ENCODE measurements at regions not wholly inside any gene's neighbourhood (a gene's known extent, or its start where the extent isn't known, plus 50 kb on each side); places are given as distances from the start of the nearest gene placed in this dataset.

DNA sequence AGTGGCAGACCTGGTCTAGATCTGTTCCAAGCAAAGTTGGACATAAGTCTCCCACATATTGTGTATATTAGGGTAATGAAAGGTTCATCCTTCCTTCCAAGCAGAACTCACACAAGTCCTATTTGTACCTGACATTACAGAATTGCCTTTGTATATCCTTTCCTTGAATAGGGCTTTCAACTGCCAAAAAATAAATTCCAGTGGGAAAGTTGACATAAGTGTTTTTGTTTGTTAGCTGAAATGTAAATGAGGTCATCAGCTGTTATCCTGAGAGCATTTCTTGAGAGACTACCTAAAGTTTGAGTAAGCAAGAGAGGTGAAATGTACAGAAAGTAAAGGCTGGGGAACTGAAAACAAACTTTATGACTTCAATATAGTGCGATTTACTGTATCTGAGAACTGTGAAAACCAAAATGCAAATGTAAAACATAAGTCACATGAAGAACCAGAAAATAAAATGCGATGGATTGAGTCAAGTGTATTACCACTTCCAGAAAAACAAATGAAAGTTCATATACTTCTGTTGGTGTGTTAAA, 527.3 kb upstream of the SEMA3D start:
- Histone ChIP-seq H3K9me3 (no peaks in the 10 kb centered on the region), H3K36me3 (no peaks in the 10 kb centered on the region), H3K27ac (no peak overlapping the region), H3K4me1 (no peaks in the 10 kb centered on the region), H3K4me3 (no peak overlapping the region), H3K27me3 (no peaks in the 10 kb centered on the region)
- in situ Hi-C loops (cut with MboI; ENCODE audit: low pct_ligation_motif_present in 1 of 4, low pct_unique_long_range_greater_than_20kb in 1 of 4, low sequenced_read_pairs in 3 of 4) = no loop called here
- WGBS, 2 donors (ENCODE audit: low coverage in 1 of 2) = 84 to 88% methylated on average over 1 to 2 of the region's 2 CpGs
- TF ChIP-seq POLR2AphosphoS5 (IDR thresholded peaks at IDR 0.05) (no peak), POLR2A (IDR thresholded peaks at IDR 0.05) (no peak), EP300 (IDR thresholded peaks at IDR 0.05; ENCODE audit: low read depth) (no peak)
- TF ChIP-seq, protein P1, sequence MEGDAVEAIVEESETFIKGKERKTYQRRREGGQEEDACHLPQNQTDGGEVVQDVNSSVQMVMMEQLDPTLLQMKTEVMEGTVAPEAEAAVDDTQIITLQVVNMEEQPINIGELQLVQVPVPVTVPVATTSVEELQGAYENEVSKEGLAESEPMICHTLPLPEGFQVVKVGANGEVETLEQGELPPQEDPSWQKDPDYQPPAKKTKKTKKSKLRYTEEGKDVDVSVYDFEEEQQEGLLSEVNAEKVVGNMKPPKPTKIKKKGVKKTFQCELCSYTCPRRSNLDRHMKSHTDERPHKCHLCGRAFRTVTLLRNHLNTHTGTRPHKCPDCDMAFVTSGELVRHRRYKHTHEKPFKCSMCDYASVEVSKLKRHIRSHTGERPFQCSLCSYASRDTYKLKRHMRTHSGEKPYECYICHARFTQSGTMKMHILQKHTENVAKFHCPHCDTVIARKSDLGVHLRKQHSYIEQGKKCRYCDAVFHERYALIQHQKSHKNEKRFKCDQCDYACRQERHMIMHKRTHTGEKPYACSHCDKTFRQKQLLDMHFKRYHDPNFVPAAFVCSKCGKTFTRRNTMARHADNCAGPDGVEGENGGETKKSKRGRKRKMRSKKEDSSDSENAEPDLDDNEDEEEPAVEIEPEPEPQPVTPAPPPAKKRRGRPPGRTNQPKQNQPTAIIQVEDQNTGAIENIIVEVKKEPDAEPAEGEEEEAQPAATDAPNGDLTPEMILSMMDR (IDR thresholded peaks at IDR 0.05) = no peak
- intact Hi-C loops (cut with DNase I; ENCODE audit: low total_unique reads) = no loop called here
- DNase-seq = no peak

DNA sequence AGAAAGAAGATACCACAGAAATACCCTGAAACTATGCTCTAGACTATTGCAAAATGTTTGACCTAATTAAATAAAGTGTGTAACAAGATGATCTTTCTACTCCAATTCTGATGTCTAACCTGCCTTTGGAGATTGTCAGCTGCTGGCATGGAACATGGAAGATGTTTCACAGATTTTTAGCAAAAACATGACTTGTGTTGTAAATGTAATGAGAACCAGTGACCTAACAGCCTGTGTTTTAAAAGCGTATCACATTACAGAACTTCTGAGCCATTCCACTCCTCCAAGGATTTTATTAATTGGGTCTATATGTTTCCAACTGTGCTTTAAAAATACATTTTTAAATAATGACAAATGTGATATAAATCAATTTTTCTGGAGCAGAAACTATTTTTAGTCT, 526.3 kb upstream of the SEMA3D start:
- intact Hi-C loops (cut with DNase I; ENCODE audit: low total_unique reads) = no loop called here
- Histone ChIP-seq H3K27me3 (no peaks in the 10 kb centered on the region), H3K4me3 (no peak overlapping the region), H3K27ac (no peak overlapping the region), H3K36me3 (no peaks in the 10 kb centered on the region), H3K9me3 (no peaks in the 10 kb centered on the region), H3K4me1 (no peaks in the 10 kb centered on the region)
- DNase-seq = no peak
- in situ Hi-C loops (cut with MboI; ENCODE audit: low pct_ligation_motif_present in 1 of 4, low pct_unique_long_range_greater_than_20kb in 1 of 4, low sequenced_read_pairs in 3 of 4) = no loop called here
- 94% methylated on average over 1 of the region's 1 CpG; no CpG with 5 or more reads in 1 of the 2 donors for WGBS, 2 donors (ENCODE audit: low coverage in 1 of 2)
- TF ChIP-seq POLR2A (IDR thresholded peaks at IDR 0.05) (no peak), POLR2AphosphoS5 (IDR thresholded peaks at IDR 0.05) (no peak), EP300 (IDR thresholded peaks at IDR 0.05; ENCODE audit: low read depth) (no peak)
- TF ChIP-seq, protein P1 (IDR thresholded peaks at IDR 0.05) = no peak

DNA sequence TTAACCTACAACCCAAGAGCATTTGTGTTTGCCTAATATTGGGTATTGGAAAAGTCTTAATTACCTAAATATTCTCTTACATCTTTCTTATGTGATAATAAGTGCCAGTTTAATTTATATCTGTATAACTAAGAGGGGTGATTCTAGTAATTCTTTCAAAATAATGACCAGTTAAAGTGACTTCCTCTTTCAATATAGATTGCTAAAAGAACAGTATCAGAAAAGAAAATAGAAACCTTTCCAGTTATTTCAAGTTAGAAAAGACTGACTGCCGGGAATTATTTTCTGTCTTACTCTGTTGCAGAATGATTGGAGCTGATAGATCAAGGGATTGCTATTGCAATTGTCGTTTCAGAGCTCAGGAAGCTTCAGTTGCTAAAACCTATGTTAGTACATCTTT, 525.0 kb upstream of the SEMA3D start:
- Histone ChIP-seq H3K9me3 (no peaks in the 10 kb centered on the region), H3K27me3 (no peaks in the 10 kb centered on the region), H3K4me3 (no peak overlapping the region), H3K27ac (no peak overlapping the region), H3K4me1 (no peaks in the 10 kb centered on the region), H3K36me3 (no peaks in the 10 kb centered on the region)
- no peak for DNase-seq
- in situ Hi-C loops (cut with MboI; ENCODE audit: low pct_ligation_motif_present in 1 of 4, low pct_unique_long_range_greater_than_20kb in 1 of 4, low sequenced_read_pairs in 3 of 4) = no loop called here
- 60 to 68% methylated on average over 2 of the region's 2 CpGs for WGBS, 2 donors (ENCODE audit: low coverage in 1 of 2)
- intact Hi-C loops (cut with DNase I; ENCODE audit: low total_unique reads) = no loop called here
- TF ChIP-seq, protein P1 (IDR thresholded peaks at IDR 0.05) = no peak
- TF ChIP-seq EP300 (IDR thresholded peaks at IDR 0.05; ENCODE audit: low read depth) = no peak
- no peak for TF ChIP-seq POLR2AphosphoS5 (IDR thresholded peaks at IDR 0.05)
- no peak for TF ChIP-seq POLR2A (IDR thresholded peaks at IDR 0.05)

DNA sequence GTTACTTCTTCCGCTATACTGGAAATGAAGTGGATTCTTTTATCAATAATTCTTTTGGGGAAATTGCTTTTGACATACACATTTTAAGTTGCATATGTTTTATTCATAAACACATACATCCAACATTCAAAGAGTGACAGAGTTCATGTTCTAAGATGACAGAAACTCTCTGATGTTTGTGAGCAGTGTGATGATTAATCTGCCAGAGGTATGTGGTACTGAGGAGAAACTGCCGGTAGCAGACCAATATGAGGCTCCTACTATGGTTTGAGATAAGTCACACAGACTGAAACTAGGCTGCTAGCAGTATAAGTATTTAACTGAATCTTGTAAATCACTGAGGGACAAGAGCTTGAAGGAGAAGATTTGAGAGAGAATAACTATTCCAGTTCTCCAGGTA, 524.1 kb upstream of the SEMA3D start:
- WGBS, 2 donors (ENCODE audit: low coverage in 1 of 2) = 86 to 91% methylated on average over 2 of the region's 2 CpGs
- TF ChIP-seq POLR2AphosphoS5 (IDR thresholded peaks at IDR 0.05) = no peak
- TF ChIP-seq EP300 (IDR thresholded peaks at IDR 0.05; ENCODE audit: low read depth) = no peak
- no peak for TF ChIP-seq POLR2A (IDR thresholded peaks at IDR 0.05)
- TF ChIP-seq, protein P1 (IDR thresholded peaks at IDR 0.05) = no peak
- in situ Hi-C loops (cut with MboI; ENCODE audit: low pct_ligation_motif_present in 1 of 4, low pct_unique_long_range_greater_than_20kb in 1 of 4, low sequenced_read_pairs in 3 of 4) = no loop called here

More for the DNA sequence above, 524.1 kb upstream of the SEMA3D start:
- DNase-seq = no peak
- intact Hi-C loops (cut with DNase I; ENCODE audit: low total_unique reads) = no loop called here
- Histone ChIP-seq H3K4me3 (no peak overlapping the region), H3K36me3 (no peaks in the 10 kb centered on the region), H3K4me1 (no peaks in the 10 kb centered on the region), H3K27ac (no peak overlapping the region), H3K27me3 (no peaks in the 10 kb centered on the region), H3K9me3 (no peaks in the 10 kb centered on the region)
